ENCODE measurements at regions not wholly inside any gene's neighbourhood (a gene's known extent, or its start where the extent isn't known, plus 50 kb on each side); places are given as distances from the start of the nearest gene placed in this dataset.

DNA sequence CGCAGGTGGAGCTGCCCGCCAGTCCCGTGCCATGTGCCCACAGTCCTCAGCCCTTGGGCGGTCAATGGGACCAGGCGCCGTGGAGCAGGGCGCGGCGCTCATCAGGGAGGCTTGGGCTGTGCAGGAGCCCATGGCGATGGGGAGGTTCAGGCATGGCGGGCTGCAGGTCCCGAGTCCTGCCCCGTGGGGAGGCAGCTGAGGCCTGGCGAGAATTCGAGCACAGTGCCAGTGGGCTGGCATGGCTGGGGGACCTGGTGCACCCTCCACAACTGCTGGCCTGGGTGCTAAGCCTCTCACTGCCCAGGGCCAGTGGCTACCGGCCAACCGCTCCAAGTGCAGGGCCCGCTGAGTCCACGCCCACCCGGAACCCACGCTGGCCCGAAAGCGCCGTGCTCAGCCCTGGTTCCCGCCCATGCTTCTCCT is 646.5 kb downstream of the GABRG1 start:
- no peaks in the 10 kb centered on the region for H3K27me3 ChIP-seq (ENCODE audit: control insufficient read depth, low read length)
- no peaks in the 10 kb centered on the region for H3F3A ChIP-seq (ENCODE audit: control insufficient read depth, insufficient read depth)
- H3K9me2 ChIP-seq (replicated peaks; ENCODE audit: control insufficient read depth, low read length): no peaks in the 10 kb centered on the region
- H3K27ac ChIP-seq (ENCODE audit: low read depth, low read length): no peak overlapping the region
- H3K4me1 ChIP-seq (ENCODE audit: control insufficient read depth, low read length): no peaks in the 10 kb centered on the region
- no peaks in the 10 kb centered on the region for H3K36me3 ChIP-seq (ENCODE audit: control insufficient read depth, low read length)
- H3K79me2 ChIP-seq (ENCODE audit: control insufficient read depth, low read length): no peaks in the 10 kb centered on the region
- peaks cover 4% of the 10 kb centered on the region; the same call in 1 of the 2 replicates for H3K9me3 ChIP-seq (ENCODE audit: control insufficient read depth, insufficient read depth, low read length)
- no peak overlapping the region for H3K4me2 ChIP-seq (ENCODE audit: low read length)
- no peak overlapping the region for H3K4me3 ChIP-seq (ENCODE audit: low read length)
- TF ChIP-seq EZH2phosphoT487 (IDR thresholded peaks at IDR 0.05; ENCODE audit: borderline replicate concordance, low read length) (no peak), CTCF (IDR thresholded peaks at IDR 0.05; ENCODE audit: low read depth, low read length, poor library complexity, severe bottlenecking) (no peak)
- no peaks in the 10 kb centered on the region for H4K20me1 ChIP-seq (ENCODE audit: control insufficient read depth, insufficient read depth, low read depth, low read length)

DNA sequence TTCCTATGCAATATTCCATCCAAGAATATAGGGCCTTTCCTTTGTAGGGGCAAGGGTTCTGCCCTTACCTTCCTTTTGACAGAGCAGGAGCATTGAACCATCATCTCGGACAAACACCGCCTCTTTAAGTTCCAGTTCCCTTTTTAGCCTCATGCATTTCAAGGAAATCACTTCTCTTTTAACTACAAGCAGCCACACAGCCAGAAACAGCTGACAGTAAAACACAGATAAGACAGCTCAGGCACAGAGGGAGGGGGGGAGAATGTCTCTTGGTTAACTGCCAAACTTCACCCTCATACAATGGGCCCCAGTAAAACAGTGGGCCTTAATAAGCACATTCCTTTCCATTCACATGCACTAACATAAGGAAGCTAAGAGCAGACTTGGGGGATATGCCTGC is 648.3 kb downstream of the GABRG1 start:
- Histone ChIP-seq H3K4me2 (ENCODE audit: low read length) (no peak overlapping the region), H3K4me1 (ENCODE audit: control insufficient read depth, low read length) (no peaks in the 10 kb centered on the region)

GRCh38 chr4:45472490-45472889 is 651.4 kb downstream of the GABRG1 start:
- TF ChIP-seq EZH2phosphoT487 (IDR thresholded peaks at IDR 0.05; ENCODE audit: borderline replicate concordance, low read length): no peak
- TF ChIP-seq CTCF (IDR thresholded peaks at IDR 0.05; ENCODE audit: low read depth, low read length, poor library complexity, severe bottlenecking): no peak
- Histone ChIP-seq H3K4me2 (ENCODE audit: low read length) (no peak overlapping the region), H3K79me2 (ENCODE audit: control insufficient read depth, low read length) (no peaks in the 10 kb centered on the region), H3K4me1 (ENCODE audit: control insufficient read depth, low read length) (no peaks in the 10 kb centered on the region), H3K4me3 (ENCODE audit: low read length) (no peak overlapping the region), H3K27ac (ENCODE audit: low read depth, low read length) (no peak overlapping the region), H3K27me3 (ENCODE audit: control insufficient read depth, low read length) (no peaks in the 10 kb centered on the region), H3K36me3 (ENCODE audit: control insufficient read depth, low read length) (no peaks in the 10 kb centered on the region), H3F3A (ENCODE audit: control insufficient read depth, insufficient read depth) (no peaks in the 10 kb centered on the region), H3K9me3 (ENCODE audit: control insufficient read depth, insufficient read depth, low read length) (peaks cover 18% of the 10 kb centered on the region; the same call in 1 of the 2 replicates), H4K20me1 (ENCODE audit: control insufficient read depth, insufficient read depth, low read depth, low read length) (no peaks in the 10 kb centered on the region), H3K9me2 (replicated peaks; ENCODE audit: control insufficient read depth, low read length) (no peaks in the 10 kb centered on the region)

More for the DNA sequence above, 648.3 kb downstream of the GABRG1 start:
- Histone ChIP-seq H3K9me3 (ENCODE audit: control insufficient read depth, insufficient read depth, low read length) (peaks cover 18% of the 10 kb centered on the region; the same call in 1 of the 2 replicates), H3K27me3 (ENCODE audit: control insufficient read depth, low read length) (no peaks in the 10 kb centered on the region), H4K20me1 (ENCODE audit: control insufficient read depth, insufficient read depth, low read depth, low read length) (no peaks in the 10 kb centered on the region), H3K4me3 (ENCODE audit: low read length) (no peak overlapping the region), H3K79me2 (ENCODE audit: control insufficient read depth, low read length) (no peaks in the 10 kb centered on the region), H3K9me2 (replicated peaks; ENCODE audit: control insufficient read depth, low read length) (no peaks in the 10 kb centered on the region), H3F3A (ENCODE audit: control insufficient read depth, insufficient read depth) (no peaks in the 10 kb centered on the region), H3K27ac (ENCODE audit: low read depth, low read length) (no peak overlapping the region), H3K36me3 (ENCODE audit: control insufficient read depth, low read length) (no peaks in the 10 kb centered on the region)
- TF ChIP-seq EZH2phosphoT487 (IDR thresholded peaks at IDR 0.05; ENCODE audit: borderline replicate concordance, low read length) (no peak), CTCF (IDR thresholded peaks at IDR 0.05; ENCODE audit: low read depth, low read length, poor library complexity, severe bottlenecking) (no peak)

Measured in DOHH2 (cell line).